Mesothelial cell of epicardium (in vitro differentiated cells): ENCODE measurements at regions not wholly inside any gene's neighbourhood (a gene's known extent, or its start where the extent isn't known, plus 50 kb on each side); places are given as distances from the start of the nearest gene placed in this dataset.

Source experiments
- DNase-seq, 2 experiments: peaks; one replicate each; pipeline ENCODE4 v3.0.0; 2021; ENCODE audit warnings: low spot score in 2 of 2; ENCODE audit not compliant: unreplicated experiment in 2 of 2
- H3K27ac Mint-ChIP-seq: 2 replicates; pipeline ENCODE4 v1.8.0; 2021; ENCODE audit warnings: mixed read lengths
- H3K27me3 Mint-ChIP-seq: 2 replicates; pipeline ENCODE4 v1.8.0; 2021; ENCODE audit warnings: low read depth, mixed read lengths
- H3K36me3 Mint-ChIP-seq: 2 replicates; pipeline ENCODE4 v1.8.0; 2021; ENCODE audit warnings: mixed read lengths
- H3K4me1 Mint-ChIP-seq: 2 replicates; pipeline ENCODE4 v1.8.0; 2021; ENCODE audit warnings: mixed read lengths
- H3K4me3 Mint-ChIP-seq: 2 replicates; pipeline ENCODE4 v1.8.0; 2021; ENCODE audit warnings: mild to moderate bottlenecking, moderate library complexity, mixed read lengths
- H3K9me3 Mint-ChIP-seq: 2 replicates; pipeline ENCODE4 v1.8.0; 2021; ENCODE audit warnings: mixed read lengths
- CTCF ChIP-seq: fragments of 200-600 bp; sonication (generic); IDR thresholded peaks from one replicate; pipeline ENCODE4 v1.5.0; 2021; ENCODE audit warnings: antibody characterized with exemption; ENCODE audit not compliant: unreplicated experiment

GRCh38 chr4:38567457-38567856 is 96.5 kb upstream of the KLF3 start:
- H3K4me3 Mint-ChIP-seq = no peak overlapping the region
- no peak overlapping the region for H3K27ac Mint-ChIP-seq
- H3K9me3 Mint-ChIP-seq = peaks cover 5% of the 10 kb centered on the region
- no peaks in the 10 kb centered on the region for H3K27me3 Mint-ChIP-seq
- H3K36me3 Mint-ChIP-seq = no peaks in the 10 kb centered on the region
- peaks cover 18% of the 10 kb centered on the region for H3K4me1 Mint-ChIP-seq
- TF ChIP-seq CTCF = no peak
- no peak for DNase-seq

GRCh38 chr4:38568768-38569167 is 95.2 kb upstream of the KLF3 start:
- Mint-ChIP-seq H3K9me3 (peaks cover 5% of the 10 kb centered on the region), H3K36me3 (no peaks in the 10 kb centered on the region), H3K27me3 (no peaks in the 10 kb centered on the region), H3K27ac (no peak overlapping the region), H3K4me1 (peaks cover 16% of the 10 kb centered on the region), H3K4me3 (no peak overlapping the region)
- TF ChIP-seq CTCF = no peak
- no peak for DNase-seq

- Mint-ChIP-seq H3K27me3 (no peaks in the 10 kb centered on the region), H3K36me3 (no peaks in the 10 kb centered on the region), H3K4me1 (peaks cover 7% of the 10 kb centered on the region), H3K27ac (no peak overlapping the region), H3K4me3 (no peak overlapping the region), H3K9me3 (peaks cover 5% of the 10 kb centered on the region)
- DNase-seq = no peak
- TF ChIP-seq CTCF = no peak
Measured at GRCh38 chr4:38570647-38571276, 93.2 kb upstream of the KLF3 start.

GRCh38 chr4:38572793-38573192 is 91.2 kb upstream of the KLF3 start:
- Mint-ChIP-seq H3K4me1 (no peaks in the 10 kb centered on the region), H3K27ac (no peak overlapping the region), H3K9me3 (peaks cover 5% of the 10 kb centered on the region), H3K36me3 (no peaks in the 10 kb centered on the region), H3K4me3 (no peak overlapping the region), H3K27me3 (no peaks in the 10 kb centered on the region)
- DNase-seq = no peak
- no peak for TF ChIP-seq CTCF

GRCh38 chr4:38574559-38575333 is 89.3 kb upstream of the KLF3 start:
- no peak for DNase-seq
- Mint-ChIP-seq H3K9me3 (peaks cover 5% of the 10 kb centered on the region), H3K27me3 (no peaks in the 10 kb centered on the region), H3K27ac (no peak overlapping the region), H3K36me3 (no peaks in the 10 kb centered on the region), H3K4me3 (no peak overlapping the region), H3K4me1 (no peaks in the 10 kb centered on the region)
- no peak for TF ChIP-seq CTCF
